ENCODE measurements at regions not wholly inside any gene's neighbourhood (a gene's known extent, or its start where the extent isn't known, plus 50 kb on each side); places are given as distances from the start of the nearest gene placed in this dataset.

GRCh38 chr2:142504754-142505153 is 372.7 kb upstream of the KYNU start:
- no peaks in the 10 kb centered on the region for H3K4me1 ChIP-seq (ENCODE audit: control insufficient read depth, insufficient read depth, low read length)
- H3K27me3 ChIP-seq (ENCODE audit: control insufficient read depth, insufficient read depth, low read length), result no peaks in the 10 kb centered on the region
- no peak overlapping the region for H3K27ac ChIP-seq (ENCODE audit: low read length)
- H3K4me3 ChIP-seq (ENCODE audit: low read depth in 2 of 2, low read length in 2 of 2), result no peak overlapping the region
- BruUV-seq (replicated peaks), result no TSS peak
- intact Hi-C loops (cut with micrococcal nuclease; ENCODE audit: unreplicated experiment), result no loop called here
- DNase-seq (ENCODE audit: low read depth, low spot score), result no peak
- ChIA-PET POLR2A (no interaction called here), CTCF (no interaction called here)
- no peak for ATAC-seq
- in situ Hi-C loops (cut with HindIII; ENCODE audit: low pct_unique_long_range_greater_than_20kb, low sequenced_read_pairs), result no loop called here
- H3K9me3 ChIP-seq (ENCODE audit: control insufficient read depth, insufficient read depth, low read depth, low read length), result no peaks in the 10 kb centered on the region
- no peak for TF ChIP-seq TCF7L2 (IDR thresholded peaks at IDR 0.05; ENCODE audit: low read depth, low read length)
- no peak for TF ChIP-seq CTCF (IDR thresholded peaks at IDR 0.05)
- TF ChIP-seq SIN3A (IDR thresholded peaks at IDR 0.05; ENCODE audit: borderline replicate concordance, insufficient read depth, low read depth, low read length), result no peak
- no peak for TF ChIP-seq REST (IDR thresholded peaks at IDR 0.05; ENCODE audit: insufficient read depth in 1 of 2, low read depth in 2 of 2, low read length in 1 of 2)
- TF ChIP-seq POLR2AphosphoS5 (IDR thresholded peaks at IDR 0.05; ENCODE audit: low read depth, low read length), result no peak
- H3K36me3 ChIP-seq (ENCODE audit: control insufficient read depth, insufficient read depth, low read length), result no peaks in the 10 kb centered on the region

- no peaks in the 10 kb centered on the region for H3K36me3 ChIP-seq (ENCODE audit: control insufficient read depth, insufficient read depth, low read length)
- POLR2A ChIA-PET, result no interaction called here
- in situ Hi-C loops (cut with HindIII; ENCODE audit: low pct_unique_long_range_greater_than_20kb, low sequenced_read_pairs), result no loop called here
- intact Hi-C loops (cut with micrococcal nuclease; ENCODE audit: unreplicated experiment), result no loop called here
- CTCF ChIA-PET, result no interaction called here
- TF ChIP-seq REST (IDR thresholded peaks at IDR 0.05; ENCODE audit: insufficient read depth in 1 of 2, low read depth in 2 of 2, low read length in 1 of 2), result no peak
- TF ChIP-seq POLR2AphosphoS5 (IDR thresholded peaks at IDR 0.05; ENCODE audit: low read depth, low read length), result no peak
- TF ChIP-seq SIN3A (IDR thresholded peaks at IDR 0.05; ENCODE audit: borderline replicate concordance, insufficient read depth, low read depth, low read length), result no peak
- TF ChIP-seq TCF7L2 (IDR thresholded peaks at IDR 0.05; ENCODE audit: low read depth, low read length), result no peak
- no peak for TF ChIP-seq CTCF (IDR thresholded peaks at IDR 0.05)
- no peak for ATAC-seq
- no peaks in the 10 kb centered on the region for H3K9me3 ChIP-seq (ENCODE audit: control insufficient read depth, insufficient read depth, low read depth, low read length)
- H3K27me3 ChIP-seq (ENCODE audit: control insufficient read depth, insufficient read depth, low read length), result no peaks in the 10 kb centered on the region
- no peak for DNase-seq (ENCODE audit: low read depth, low spot score)
- no peaks in the 10 kb centered on the region for H3K4me1 ChIP-seq (ENCODE audit: control insufficient read depth, insufficient read depth, low read length)
- H3K27ac ChIP-seq (ENCODE audit: low read length), result no peak overlapping the region
- no peak overlapping the region for H3K4me3 ChIP-seq (ENCODE audit: low read depth in 2 of 2, low read length in 2 of 2)
- BruUV-seq (replicated peaks), result no TSS peak
These were observed 371.6 kb upstream of the LRP1B start for GRCh38 chr2:142502402-142502801.
